ENCODE measurements at regions not wholly inside any gene's neighbourhood (a gene's known extent, or its start where the extent isn't known, plus 50 kb on each side); places are given as distances from the start of the nearest gene placed in this dataset.

DNA sequence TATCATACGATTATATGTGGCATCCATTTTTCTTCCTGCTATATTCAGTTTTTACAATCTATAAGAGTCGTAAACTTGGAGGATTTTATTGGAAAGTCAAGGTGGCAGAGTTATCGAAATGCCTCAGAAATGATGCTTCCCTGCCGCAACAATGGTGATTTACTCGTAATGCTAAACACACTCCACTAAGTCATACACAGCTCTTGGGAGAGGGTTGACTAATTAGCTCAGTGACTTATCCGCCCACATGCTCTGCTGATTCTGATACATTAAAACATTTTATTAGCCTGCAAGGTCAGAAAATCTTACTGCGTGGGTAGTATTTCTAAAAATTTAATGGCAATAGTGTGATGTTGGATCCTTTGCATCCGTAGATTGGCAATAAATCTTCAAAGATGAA, 420.1 kb downstream of the ARAP2 start:
- H3K36me3 Mint-ChIP-seq (ENCODE audit: low read depth), result no peaks in the 10 kb centered on the region
- no peak overlapping the region for H3K4me3 Mint-ChIP-seq
- intact Hi-C loops (cut with micrococcal nuclease), result no loop called here
- H3K27me3 Mint-ChIP-seq, result no peaks in the 10 kb centered on the region
- H3K27ac Mint-ChIP-seq, result no peak overlapping the region
- no peaks in the 10 kb centered on the region for H3K4me1 Mint-ChIP-seq (ENCODE audit: low read depth)
- no peaks in the 10 kb centered on the region for H3K9me3 Mint-ChIP-seq

DNA sequence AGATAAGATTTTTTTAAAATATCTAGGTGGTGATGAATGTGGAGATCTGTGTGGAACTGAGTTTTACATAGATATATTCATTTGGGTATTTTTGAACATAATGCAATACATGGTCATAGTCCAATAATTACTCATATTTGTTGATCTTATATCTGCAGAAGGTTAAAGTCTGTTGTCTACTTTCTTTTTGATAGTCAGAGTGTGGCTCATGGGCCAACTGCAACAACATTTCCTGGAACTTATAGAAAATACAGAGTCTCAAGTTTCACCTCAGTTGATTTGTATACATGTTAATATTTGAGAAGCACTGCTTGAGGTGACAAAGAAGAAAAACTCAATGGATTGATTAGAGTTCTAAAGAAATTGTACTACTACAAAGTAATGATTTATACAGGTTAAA, 408.4 kb downstream of the ARAP2 start:
- intact Hi-C loops (cut with micrococcal nuclease), result no loop called here
- no peaks in the 10 kb centered on the region for H3K27me3 Mint-ChIP-seq
- no peak overlapping the region for H3K27ac Mint-ChIP-seq
- H3K4me1 Mint-ChIP-seq (ENCODE audit: low read depth), result no peaks in the 10 kb centered on the region
- peaks cover 13% of the 10 kb centered on the region for H3K9me3 Mint-ChIP-seq
- no peaks in the 10 kb centered on the region for H3K36me3 Mint-ChIP-seq (ENCODE audit: low read depth)
- no peak overlapping the region for H3K4me3 Mint-ChIP-seq

DNA sequence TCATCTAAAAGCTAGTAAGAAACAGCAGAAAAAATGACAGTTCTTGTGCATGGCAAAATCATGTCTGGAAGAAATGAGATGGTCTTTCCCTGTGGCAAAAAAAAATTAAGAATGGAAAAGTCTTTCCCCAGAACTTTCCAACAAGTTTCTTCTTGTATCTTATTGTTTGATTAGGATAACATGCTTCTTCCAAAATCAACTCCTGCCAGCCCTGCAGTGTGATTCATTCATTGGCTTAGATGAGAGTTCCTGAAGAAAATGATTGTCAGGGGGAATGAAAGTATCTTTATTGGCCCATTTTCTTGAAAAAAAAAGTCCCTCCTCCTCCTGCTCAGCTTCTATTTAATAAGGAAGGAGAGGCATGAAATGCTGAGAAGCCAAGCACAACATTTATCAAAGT, 407.7 kb downstream of the ARAP2 start:
- H3K9me3 Mint-ChIP-seq, result peaks cover 11% of the 10 kb centered on the region
- intact Hi-C loops (cut with micrococcal nuclease), result no loop called here
- H3K4me1 Mint-ChIP-seq (ENCODE audit: low read depth), result no peaks in the 10 kb centered on the region
- H3K4me3 Mint-ChIP-seq, result no peak overlapping the region
- H3K36me3 Mint-ChIP-seq (ENCODE audit: low read depth), result no peaks in the 10 kb centered on the region
- no peak overlapping the region for H3K27ac Mint-ChIP-seq
- no peaks in the 10 kb centered on the region for H3K27me3 Mint-ChIP-seq

DNA sequence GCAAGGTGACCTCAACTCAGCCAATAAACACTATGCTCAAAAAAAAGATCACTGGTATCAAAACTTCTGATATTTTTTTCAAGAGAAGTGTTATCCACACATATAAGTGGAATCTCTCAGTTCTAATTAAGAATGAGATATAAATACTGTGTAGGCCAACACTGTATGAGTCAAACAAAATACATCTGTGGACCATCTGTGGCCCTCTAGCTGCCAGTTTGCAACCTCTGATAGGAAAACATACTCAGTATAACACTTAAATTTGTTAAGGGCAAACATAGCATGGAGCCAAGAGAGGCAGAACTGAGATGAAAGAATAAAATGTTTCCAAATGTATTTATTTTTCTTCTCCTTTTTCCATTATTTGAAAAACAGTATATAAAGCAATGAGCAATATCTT, 377.3 kb downstream of the ARAP2 start:
- peaks cover 32% of the 10 kb centered on the region for H3K9me3 Mint-ChIP-seq
- no peak overlapping the region for H3K27ac Mint-ChIP-seq
- intact Hi-C loops (cut with micrococcal nuclease), result no loop called here
- no peaks in the 10 kb centered on the region for H3K27me3 Mint-ChIP-seq
- no peaks in the 10 kb centered on the region for H3K36me3 Mint-ChIP-seq (ENCODE audit: low read depth)
- no peaks in the 10 kb centered on the region for H3K4me1 Mint-ChIP-seq (ENCODE audit: low read depth)
- no peak overlapping the region for H3K4me3 Mint-ChIP-seq

DNA sequence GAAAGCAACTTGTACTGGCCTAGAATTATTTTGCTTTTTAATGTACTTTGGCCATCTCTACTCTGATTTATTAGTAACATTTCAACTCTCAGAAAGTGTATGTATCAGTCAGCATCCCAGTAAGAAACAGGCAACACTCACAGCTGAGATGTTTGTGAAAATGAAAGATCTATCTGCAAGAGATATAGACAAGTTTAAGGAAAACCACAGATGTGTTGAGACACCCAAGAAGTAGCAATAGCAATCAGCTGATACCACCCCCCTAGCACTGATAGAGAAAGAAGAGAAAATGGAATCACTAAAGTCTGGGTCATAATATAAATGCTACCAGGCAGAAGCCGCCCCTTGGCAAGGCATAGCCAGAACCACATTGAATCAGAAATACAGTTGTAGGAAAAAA, 372.0 kb downstream of the ARAP2 start:
- no peaks in the 10 kb centered on the region for H3K4me1 Mint-ChIP-seq (ENCODE audit: low read depth)
- no peak overlapping the region for H3K27ac Mint-ChIP-seq
- no peaks in the 10 kb centered on the region for H3K36me3 Mint-ChIP-seq (ENCODE audit: low read depth)
- intact Hi-C loops (cut with micrococcal nuclease), result no loop called here
- no peak overlapping the region for H3K4me3 Mint-ChIP-seq
- H3K9me3 Mint-ChIP-seq, result peaks cover 6% of the 10 kb centered on the region
- no peaks in the 10 kb centered on the region for H3K27me3 Mint-ChIP-seq

DNA sequence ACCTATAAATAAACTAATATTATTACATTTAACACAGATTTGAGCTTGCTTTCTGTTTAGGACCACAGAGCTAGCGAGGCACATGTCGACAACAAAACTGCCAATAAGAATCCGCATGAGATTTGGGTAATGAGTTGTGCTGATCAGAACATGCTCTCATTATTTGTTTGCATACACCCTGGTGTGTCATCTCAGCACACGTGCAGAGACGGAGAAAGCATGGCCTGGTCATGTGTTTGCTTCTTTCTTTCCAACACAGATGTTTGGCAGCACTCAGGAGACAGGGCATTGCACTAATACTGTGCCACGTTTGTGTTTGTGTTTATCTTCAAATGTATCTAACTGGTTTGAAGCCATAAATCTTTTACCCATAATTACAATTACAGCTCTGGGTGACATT, 364.8 kb downstream of the ARAP2 start:
- intact Hi-C loops (cut with micrococcal nuclease), result no loop called here
- H3K9me3 Mint-ChIP-seq, result peaks cover 13% of the 10 kb centered on the region
- H3K36me3 Mint-ChIP-seq (ENCODE audit: low read depth), result no peaks in the 10 kb centered on the region
- no peak overlapping the region for H3K27ac Mint-ChIP-seq
- H3K27me3 Mint-ChIP-seq, result no peaks in the 10 kb centered on the region
- H3K4me1 Mint-ChIP-seq (ENCODE audit: low read depth), result no peaks in the 10 kb centered on the region
- H3K4me3 Mint-ChIP-seq, result no peak overlapping the region

DNA sequence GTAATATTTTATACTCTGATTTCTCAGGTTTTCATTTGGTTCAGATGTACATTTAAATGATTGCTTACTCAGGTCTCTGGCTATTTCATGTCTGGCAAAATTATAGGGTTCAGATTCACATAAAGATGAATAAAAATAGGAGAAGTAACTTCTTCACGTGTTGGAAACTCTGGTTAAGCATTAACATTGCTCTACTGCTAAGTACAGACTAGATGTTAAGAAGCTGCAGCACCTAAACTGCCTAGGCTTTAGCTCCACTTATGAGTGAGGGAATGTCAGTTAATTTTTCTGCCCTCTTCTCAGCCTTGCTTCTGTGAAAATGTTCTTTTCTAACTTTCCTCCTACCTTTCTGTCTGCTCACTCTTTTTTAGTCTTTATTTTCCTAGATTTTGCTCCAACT, 361.2 kb downstream of the ARAP2 start:
- intact Hi-C loops (cut with micrococcal nuclease), result no loop called here
- Mint-ChIP-seq H3K4me3 (no peak overlapping the region), H3K27ac (no peak overlapping the region), H3K9me3 (peaks cover 14% of the 10 kb centered on the region), H3K36me3 (ENCODE audit: low read depth) (no peaks in the 10 kb centered on the region), H3K27me3 (no peaks in the 10 kb centered on the region), H3K4me1 (ENCODE audit: low read depth) (no peaks in the 10 kb centered on the region)

DNA sequence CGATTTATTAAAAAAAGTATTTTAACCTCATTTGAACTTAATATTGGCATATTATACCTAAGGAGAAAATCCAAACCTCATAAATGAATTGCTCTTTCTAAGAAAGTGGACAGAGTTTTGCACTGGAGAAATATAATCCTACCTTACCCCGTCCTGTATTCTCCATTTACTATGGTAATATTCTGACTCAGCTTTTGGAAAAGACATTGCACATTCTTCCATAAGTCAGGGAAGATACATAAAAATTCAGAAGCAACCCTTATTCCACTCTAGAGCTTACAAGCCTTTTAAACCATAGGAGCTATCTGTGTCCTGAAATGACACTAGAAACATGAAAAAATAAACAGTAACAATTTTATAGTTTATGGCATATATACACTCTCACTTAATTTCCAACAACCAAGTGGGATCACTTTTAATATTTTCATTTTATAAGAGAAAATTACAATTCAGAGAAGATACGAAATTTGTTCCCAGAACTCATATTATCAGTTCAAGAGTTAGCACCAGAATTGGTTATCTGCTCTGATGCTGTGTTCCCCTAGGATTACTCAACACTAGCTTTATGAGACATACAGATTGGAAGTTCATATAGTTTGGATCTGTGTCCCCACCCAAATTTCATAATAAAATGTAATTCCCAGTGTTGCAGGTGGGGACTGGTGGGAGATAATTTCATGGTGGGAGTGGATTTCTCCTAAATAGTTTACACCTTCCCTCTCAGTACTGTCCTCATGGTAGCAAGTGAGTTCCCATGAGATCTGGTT, 359.4 kb downstream of the ARAP2 start:
- H3K36me3 Mint-ChIP-seq (ENCODE audit: low read depth), result no peaks in the 10 kb centered on the region
- H3K27ac Mint-ChIP-seq, result no peak overlapping the region
- H3K27me3 Mint-ChIP-seq, result no peaks in the 10 kb centered on the region
- H3K4me1 Mint-ChIP-seq (ENCODE audit: low read depth), result no peaks in the 10 kb centered on the region
- peaks cover 14% of the 10 kb centered on the region for H3K9me3 Mint-ChIP-seq
- intact Hi-C loops (cut with micrococcal nuclease), result no loop called here
- H3K4me3 Mint-ChIP-seq, result no peak overlapping the region

DNA sequence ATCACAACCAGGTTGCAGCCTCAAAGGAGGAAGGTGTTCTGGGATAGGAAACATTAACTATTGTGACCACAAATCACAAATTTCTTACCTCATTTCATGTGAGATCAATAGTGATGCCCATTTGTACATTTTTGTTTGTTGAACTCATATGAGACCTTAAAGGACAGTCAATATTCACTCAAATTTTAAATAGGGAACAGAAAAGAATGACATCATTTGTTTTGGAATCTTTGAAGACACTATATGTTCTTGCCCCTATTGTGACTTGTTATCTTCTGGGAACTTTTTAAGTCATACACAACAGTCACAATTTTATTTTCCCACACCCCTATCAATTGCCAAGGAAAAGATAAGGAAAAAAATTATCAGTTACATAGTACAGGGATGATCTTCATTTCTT, 346.5 kb downstream of the ARAP2 start:
- Mint-ChIP-seq H3K36me3 (ENCODE audit: low read depth) (no peaks in the 10 kb centered on the region), H3K4me3 (no peak overlapping the region), H3K27ac (no peak overlapping the region), H3K9me3 (no peaks in the 10 kb centered on the region), H3K4me1 (ENCODE audit: low read depth) (peaks cover 14% of the 10 kb centered on the region), H3K27me3 (no peaks in the 10 kb centered on the region)
- intact Hi-C loops (cut with micrococcal nuclease), result no loop called here

DNA sequence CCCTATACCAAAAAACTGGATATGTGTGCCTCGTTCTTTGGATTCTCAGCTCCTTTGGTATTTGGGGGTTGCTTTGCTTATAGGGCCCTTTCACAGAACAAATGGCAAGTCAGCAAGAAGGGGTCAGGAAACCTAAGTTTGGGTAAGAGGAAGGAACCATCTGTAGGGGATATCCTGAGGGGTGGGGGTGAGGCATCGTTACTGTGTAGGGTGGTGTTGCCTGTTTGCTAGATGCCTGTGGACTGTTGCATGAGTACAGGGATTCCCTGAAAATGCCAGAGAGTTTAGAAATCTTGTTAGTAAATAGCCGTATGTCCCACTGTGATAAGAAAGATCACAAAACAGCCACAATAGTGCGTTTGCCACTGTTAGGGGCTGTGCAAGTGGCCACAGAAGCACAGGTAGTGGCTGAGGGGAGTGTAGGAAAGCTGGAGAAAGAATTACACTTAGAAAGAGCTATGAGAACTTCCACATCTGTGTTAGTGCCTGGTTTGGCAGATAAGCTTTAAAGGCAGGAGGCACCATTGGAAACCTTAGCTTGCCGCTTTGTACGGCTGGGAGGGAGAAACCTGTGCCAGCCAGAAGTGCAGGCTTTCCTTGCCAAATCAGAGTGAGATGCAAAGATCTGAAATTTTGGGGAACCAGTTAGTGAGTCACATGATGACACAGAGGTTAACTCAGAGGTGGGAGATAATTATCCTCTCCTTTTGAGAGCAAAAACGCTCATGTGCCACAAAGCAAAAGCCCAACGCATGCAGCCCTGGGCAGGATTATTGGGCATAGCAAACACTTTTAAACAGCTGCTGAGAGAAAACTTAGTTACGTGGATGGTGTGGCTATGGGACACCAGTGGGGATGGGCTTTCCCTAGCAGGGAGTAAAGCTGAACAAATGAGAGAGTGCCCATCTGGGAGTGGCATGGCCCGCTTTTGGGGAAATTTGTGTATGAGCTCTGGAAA, 343.7 kb downstream of the ARAP2 start:
- no peak overlapping the region for H3K27ac Mint-ChIP-seq
- H3K27me3 Mint-ChIP-seq, result no peaks in the 10 kb centered on the region
- H3K4me1 Mint-ChIP-seq (ENCODE audit: low read depth), result peaks cover 14% of the 10 kb centered on the region
- intact Hi-C loops (cut with micrococcal nuclease), result no loop called here
- H3K4me3 Mint-ChIP-seq, result no peak overlapping the region
- no peaks in the 10 kb centered on the region for H3K9me3 Mint-ChIP-seq
- H3K36me3 Mint-ChIP-seq (ENCODE audit: low read depth), result no peaks in the 10 kb centered on the region

DNA sequence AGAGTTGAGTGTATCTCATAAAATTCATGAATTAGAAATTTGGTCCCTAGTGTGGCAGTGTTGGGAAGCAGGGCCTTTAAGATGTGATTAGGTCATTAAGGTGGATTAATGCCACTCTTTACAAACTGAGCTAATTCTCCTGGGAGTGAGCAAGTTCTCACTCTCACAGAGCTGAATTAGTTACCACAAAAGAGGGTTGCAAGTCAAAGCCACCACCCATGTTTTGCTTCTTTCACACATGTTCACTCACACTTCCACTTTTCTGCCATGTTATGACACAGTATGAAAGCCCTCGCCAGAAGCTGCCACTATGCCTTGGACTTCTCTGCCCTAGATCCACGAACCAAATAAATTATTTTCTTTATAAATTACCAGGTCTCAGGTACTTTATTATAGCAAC, 332.1 kb downstream of the ARAP2 start:
- intact Hi-C loops (cut with micrococcal nuclease), result no loop called here
- Mint-ChIP-seq H3K27me3 (no peaks in the 10 kb centered on the region), H3K27ac (no peak overlapping the region), H3K4me1 (ENCODE audit: low read depth) (peaks cover 11% of the 10 kb centered on the region), H3K9me3 (no peaks in the 10 kb centered on the region), H3K4me3 (no peak overlapping the region), H3K36me3 (ENCODE audit: low read depth) (no peaks in the 10 kb centered on the region)

DNA sequence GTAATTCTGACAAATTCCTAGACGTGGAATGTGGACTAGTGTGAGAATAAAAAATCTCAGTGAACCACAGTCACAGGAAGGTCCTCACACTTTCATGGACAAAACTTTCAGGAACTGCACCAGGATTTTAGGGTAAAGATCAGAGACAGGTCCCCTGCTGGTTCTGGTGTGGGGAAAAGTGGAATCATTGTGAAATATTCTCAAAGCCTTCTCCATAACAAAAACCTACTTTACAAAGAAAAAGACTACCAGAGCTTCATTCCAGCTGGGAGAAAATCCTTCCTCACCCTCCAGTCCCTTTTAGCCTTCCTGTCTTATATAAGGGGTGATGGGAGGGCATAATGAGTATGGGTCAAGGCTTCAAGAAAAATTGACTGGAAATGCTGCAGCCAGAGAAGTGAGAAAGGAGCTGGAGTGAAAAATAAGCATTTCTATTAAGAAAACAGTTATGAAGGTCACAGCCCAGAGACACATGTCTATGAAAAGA, 325.8 kb downstream of the ARAP2 start:
- no peaks in the 10 kb centered on the region for H3K27me3 Mint-ChIP-seq

DNA sequence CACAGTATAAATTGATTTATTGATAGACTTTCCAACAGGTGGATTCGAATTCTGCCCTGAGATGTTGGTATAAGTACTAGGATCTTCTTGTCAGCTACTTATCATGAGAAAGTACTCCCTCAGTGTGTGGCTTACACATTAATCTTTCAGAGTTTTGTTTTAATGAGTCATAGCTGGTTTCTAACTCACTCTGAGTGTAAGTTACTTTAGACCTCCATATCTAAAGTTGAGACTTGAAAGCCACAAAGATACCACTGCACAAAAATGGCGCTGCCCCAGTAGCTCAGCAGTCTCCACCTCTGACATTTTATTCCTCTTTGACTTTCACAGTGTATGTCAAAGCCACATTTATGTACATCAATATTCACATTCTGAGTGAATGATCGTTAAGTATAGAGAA, 318.5 kb downstream of the ARAP2 start:
- Mint-ChIP-seq H3K36me3 (ENCODE audit: low read depth) (no peaks in the 10 kb centered on the region), H3K27ac (no peak overlapping the region), H3K4me1 (ENCODE audit: low read depth) (no peaks in the 10 kb centered on the region), H3K4me3 (no peak overlapping the region), H3K9me3 (no peaks in the 10 kb centered on the region), H3K27me3 (no peaks in the 10 kb centered on the region)
- intact Hi-C loops (cut with micrococcal nuclease), result no loop called here

More for the DNA sequence above, 325.8 kb downstream of the ARAP2 start:
- no peak overlapping the region for H3K27ac Mint-ChIP-seq
- intact Hi-C loops (cut with micrococcal nuclease), result no loop called here
- H3K4me1 Mint-ChIP-seq (ENCODE audit: low read depth), result no peaks in the 10 kb centered on the region
- H3K36me3 Mint-ChIP-seq (ENCODE audit: low read depth), result no peaks in the 10 kb centered on the region
- H3K9me3 Mint-ChIP-seq, result no peaks in the 10 kb centered on the region
- H3K4me3 Mint-ChIP-seq, result no peak overlapping the region

DNA sequence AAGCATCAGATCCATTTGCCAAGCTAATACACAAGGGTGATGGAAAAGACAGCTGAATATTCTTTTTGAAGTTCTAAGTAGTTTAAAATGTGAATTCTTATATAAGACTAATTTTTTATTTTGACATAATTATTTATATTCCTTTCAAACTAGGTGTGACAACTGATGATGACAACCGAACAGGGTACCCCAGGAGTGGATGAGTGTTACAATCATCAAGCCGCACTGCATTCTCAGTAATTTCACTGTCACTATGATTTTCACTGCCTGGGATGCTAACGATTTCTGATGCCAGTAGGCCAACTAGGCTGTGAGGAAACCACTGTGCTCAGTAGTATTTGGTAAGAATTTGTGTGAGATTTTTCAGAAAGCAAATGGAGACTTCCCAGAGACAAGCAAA, 317.5 kb downstream of the ARAP2 start:
- Mint-ChIP-seq H3K27ac (no peak overlapping the region), H3K9me3 (no peaks in the 10 kb centered on the region), H3K4me1 (ENCODE audit: low read depth) (no peaks in the 10 kb centered on the region), H3K36me3 (ENCODE audit: low read depth) (no peaks in the 10 kb centered on the region), H3K4me3 (no peak overlapping the region), H3K27me3 (no peaks in the 10 kb centered on the region)
- intact Hi-C loops (cut with micrococcal nuclease), result no loop called here
